Stomach (tissue), 8 donors: ENCODE measurements at regions not wholly inside any gene's neighbourhood (a gene's known extent, or its start where the extent isn't known, plus 50 kb on each side); places are given as distances from the start of the nearest gene placed in this dataset.

Experiments used
- DNase-seq, 2 donors: peaks; one replicate each; pipeline versions ENCODE4 v3.0.0 to v3.0.0-alpha.2; 2013 to 2019
- H3K27ac ChIP-seq, 5 donors: fragments of 200-600 bp in 4 of 5; sonication (generic) in 4 of 5; one replicate each; pipeline ENCODE4 v1.5.1; 2013 to 2019; ENCODE audit warnings: mild to moderate bottlenecking in 1 of 5, moderate library complexity in 1 of 5
- H3K27me3 ChIP-seq, 3 donors: fragments of 200-600 bp; sonication (generic); one replicate each; pipeline ENCODE4 v1.5.1; 2017 to 2019; ENCODE audit warnings: mixed run types in 1 of 3
- H3K36me3 ChIP-seq, 4 donors: fragments of 200-600 bp; sonication (generic); 1 replicate in 3 of 4; 2 replicates in 1 of 4; pipeline ENCODE4 v1.5.1; 2016 to 2019
- H3K4me1 ChIP-seq, 4 donors: fragments of 200-600 bp; sonication (generic); one replicate each; pipeline ENCODE4 v1.5.1; 2016 to 2019
- H3K4me3 ChIP-seq, 4 donors: fragments of 200-600 bp; sonication (generic) in 3 of 4; one replicate each; pipeline ENCODE4 v1.5.1; 2016 to 2019; ENCODE audit warnings: mild to moderate bottlenecking in 1 of 4
- H3K9me3 ChIP-seq, 4 donors: fragments of 200-600 bp; sonication (generic); one replicate each; pipeline ENCODE4 v1.5.1; 2016 to 2019
- EP300 ChIP-seq: sonication (generic); formaldehyde crosslinking; IDR thresholded peaks from one replicate; pipeline ENCODE4 v1.6.1; 2017; ENCODE audit warnings: antibody characterized with exemption
- POLR2A ChIP-seq, 4 donors: fragments of 450-650 bp; IDR thresholded peaks; one replicate each; pipeline ENCODE4 v1.6.1; 2016; ENCODE audit warnings: antibody characterized with exemption in 4 of 4, control low read depth in 2 of 4, mild to moderate bottlenecking in 1 of 4, moderate library complexity in 1 of 4
- POLR2AphosphoS5 ChIP-seq, 3 donors: sonication (generic); formaldehyde crosslinking; IDR thresholded peaks; one replicate each; pipeline ENCODE4 v1.6.1; 2016; ENCODE audit warnings: antibody characterized with exemption in 3 of 3
- WGBS, 5 donors: extraction: QIAGEN DNeasy Blood & Tissue Kit in 3 of 5; methylation state at CpG; one replicate each; pipeline versions ENCODE4 v1.1.5 to v1.1.7; 2013 to 2018; 5-methylcytosine and 5-hydroxymethylcytosine counted together
- intact Hi-C: fragments of 100-400 bp; cut with DNase I; formaldehyde crosslinking; loops from one replicate; pipeline ENCODE4 v1.15.1; 2023; ENCODE audit warnings: low total_unique reads
- TF ChIP-seq, protein P1 (sequence below), 7 experiments: fragments of 450-650 bp in 4 of 7; fragments of 200-600 bp in 3 of 7; sonication (generic) in 3 of 7; IDR thresholded peaks; one replicate each; pipeline ENCODE4 v1.5.1; 2016 to 2019; ENCODE audit warnings: antibody characterized with exemption in 7 of 7, control low read depth in 2 of 7, mild to moderate bottlenecking in 1 of 7
- donor health status: healthy with polysubstance abuse.
- donor health status: Bipolar disorder and iron deficiency.
- donor health status: healthy.

DNA sequence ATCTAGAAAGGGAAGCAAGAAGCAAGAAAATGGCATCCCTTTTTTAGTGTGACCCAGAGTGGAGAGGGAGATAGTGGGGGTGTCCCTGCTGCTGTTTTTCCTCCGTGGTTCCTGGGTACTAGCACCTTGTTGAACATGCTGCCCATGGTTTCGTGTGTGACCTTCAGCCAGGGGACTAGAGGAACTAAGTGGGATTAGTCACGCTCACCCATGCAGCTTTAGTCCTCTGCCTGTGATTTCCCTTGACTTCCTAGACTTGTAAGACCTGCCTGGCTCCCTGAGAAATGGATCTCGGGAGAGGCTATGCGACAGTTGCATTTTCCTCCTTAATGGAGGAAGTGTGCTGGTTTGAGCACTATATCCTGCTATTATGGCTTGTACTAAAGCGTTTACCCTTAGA, 471.4 kb downstream of the DCDC2C start:
- intact Hi-C loops = no loop called here
- Histone ChIP-seq H3K36me3 (no peaks in the 10 kb centered on the region), H3K27ac (no peak overlapping the region), H3K9me3 (peaks cover 17 to 73% (median 49%) of the 10 kb centered on the region in 4 donors), H3K4me1 (no peaks in the 10 kb centered on the region), H3K4me3 (no peak overlapping the region), H3K27me3 (no peaks in the 10 kb centered on the region)
- TF ChIP-seq POLR2AphosphoS5 (IDR thresholded peaks at IDR 0.05) = no peak
- TF ChIP-seq EP300 = no peak
- TF ChIP-seq, protein P1, sequence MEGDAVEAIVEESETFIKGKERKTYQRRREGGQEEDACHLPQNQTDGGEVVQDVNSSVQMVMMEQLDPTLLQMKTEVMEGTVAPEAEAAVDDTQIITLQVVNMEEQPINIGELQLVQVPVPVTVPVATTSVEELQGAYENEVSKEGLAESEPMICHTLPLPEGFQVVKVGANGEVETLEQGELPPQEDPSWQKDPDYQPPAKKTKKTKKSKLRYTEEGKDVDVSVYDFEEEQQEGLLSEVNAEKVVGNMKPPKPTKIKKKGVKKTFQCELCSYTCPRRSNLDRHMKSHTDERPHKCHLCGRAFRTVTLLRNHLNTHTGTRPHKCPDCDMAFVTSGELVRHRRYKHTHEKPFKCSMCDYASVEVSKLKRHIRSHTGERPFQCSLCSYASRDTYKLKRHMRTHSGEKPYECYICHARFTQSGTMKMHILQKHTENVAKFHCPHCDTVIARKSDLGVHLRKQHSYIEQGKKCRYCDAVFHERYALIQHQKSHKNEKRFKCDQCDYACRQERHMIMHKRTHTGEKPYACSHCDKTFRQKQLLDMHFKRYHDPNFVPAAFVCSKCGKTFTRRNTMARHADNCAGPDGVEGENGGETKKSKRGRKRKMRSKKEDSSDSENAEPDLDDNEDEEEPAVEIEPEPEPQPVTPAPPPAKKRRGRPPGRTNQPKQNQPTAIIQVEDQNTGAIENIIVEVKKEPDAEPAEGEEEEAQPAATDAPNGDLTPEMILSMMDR (IDR thresholded peaks at IDR 0.05) = no peak
- TF ChIP-seq POLR2A (IDR thresholded peaks at IDR 0.05) = no peak
- no peak for DNase-seq
- WGBS, 5 donors = 62 to 81% (median 72%) methylated on average over 6 of the region's 6 CpGs

- Histone ChIP-seq H3K4me3 (no peak overlapping the region), H3K9me3 (peaks cover 17 to 71% (median 49%) of the 10 kb centered on the region in 4 donors), H3K27me3 (no peaks in the 10 kb centered on the region), H3K4me1 (no peaks in the 10 kb centered on the region), H3K27ac (no peak overlapping the region), H3K36me3 (no peaks in the 10 kb centered on the region)
- 74 to 87% (median 80%) methylated on average over 3 of the region's 3 CpGs for WGBS, 5 donors
- TF ChIP-seq, protein P1 (IDR thresholded peaks at IDR 0.05) = no peak
- TF ChIP-seq EP300 (no peak), POLR2A (IDR thresholded peaks at IDR 0.05) (no peak), POLR2AphosphoS5 (IDR thresholded peaks at IDR 0.05) (no peak)
- no peak for DNase-seq
- intact Hi-C loops = no loop called here
Measured at GRCh38 chr2:4175343-4175742, 472.0 kb downstream of the DCDC2C start.

GRCh38 chr2:4180631-4181030, 477.3 kb downstream of the DCDC2C start:
- no peak for DNase-seq
- H3K9me3 ChIP-seq = peaks cover 1 to 37% (median 24%) of the 10 kb centered on the region in 4 donors
- TF ChIP-seq POLR2A (IDR thresholded peaks at IDR 0.05) (no peak), POLR2AphosphoS5 (IDR thresholded peaks at IDR 0.05) (no peak), EP300 (no peak)
- TF ChIP-seq, protein P1 (IDR thresholded peaks at IDR 0.05) = no peak
- no peaks in the 10 kb centered on the region for H3K4me1 ChIP-seq
- 65 to 81% (median 78%) methylated on average over 2 of the region's 2 CpGs for WGBS, 5 donors
- intact Hi-C loops = no loop called here
- no peaks in the 10 kb centered on the region for H3K36me3 ChIP-seq
- H3K27ac ChIP-seq = no peak overlapping the region
- H3K4me3 ChIP-seq = no peak overlapping the region
- no peaks in the 10 kb centered on the region for H3K27me3 ChIP-seq

DNA sequence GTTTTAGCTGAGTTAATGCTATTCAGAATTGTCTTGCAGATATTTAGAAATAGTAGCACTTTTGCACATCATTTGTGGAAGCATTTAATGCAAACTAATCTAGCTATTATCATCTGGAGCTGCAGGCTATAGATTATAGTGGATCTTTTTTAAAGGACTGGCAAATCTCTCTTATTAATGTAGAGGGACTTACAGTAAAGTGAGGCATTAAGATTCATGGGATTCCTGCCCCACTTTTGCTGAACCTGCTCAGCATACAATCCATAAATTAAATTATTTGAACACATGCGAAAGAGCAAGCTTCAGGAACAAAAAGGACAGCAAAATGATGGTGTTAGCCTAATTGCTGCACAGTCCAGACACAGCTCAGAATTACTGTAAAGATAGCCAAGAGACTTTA, 477.7 kb downstream of the DCDC2C start:
- Histone ChIP-seq H3K9me3 (peaks cover 0 to 33% (median 20%) of the 10 kb centered on the region in 4 donors), H3K27ac (no peak overlapping the region), H3K4me1 (no peaks in the 10 kb centered on the region), H3K36me3 (no peaks in the 10 kb centered on the region), H3K4me3 (no peak overlapping the region), H3K27me3 (no peaks in the 10 kb centered on the region)
- 76 to 93% (median 84%) methylated on average over 1 of the region's 1 CpG for whole genome bisulfite sequencing, 5 donors
- intact Hi-C loops = no loop called here
- TF ChIP-seq POLR2A (IDR thresholded peaks at IDR 0.05) = no peak
- TF ChIP-seq, protein P1 (IDR thresholded peaks at IDR 0.05) = no peak
- no peak for DNase-seq
